Heart left ventricle (tissue), 16 donors: ENCODE measurements at regions not wholly inside any gene's neighbourhood (a gene's known extent, or its start where the extent isn't known, plus 50 kb on each side); places are given as distances from the start of the nearest gene placed in this dataset.

ENCODE experiments used
- ATAC-seq, 4 donors: fragments of 200-7000 bp; cut with Tn5 transposase; one replicate each; pipeline ENCODE4 v1.9.1; 2020 to 2022; ENCODE audit warnings: moderate library complexity in 4 of 4, mild to moderate bottlenecking in 3 of 4, moderate number of reproducible peaks in 1 of 4
- DNase-seq, 5 donors: peaks; one replicate each; pipeline ENCODE4 v3.0.0-alpha.2; 2020
- H3K27ac ChIP-seq, 12 donors: fragments of 200-600 bp; sonication (generic) in 4 of 12; one replicate each; pipeline versions ENCODE4 v1.5.0 to v1.8.0; 2016 to 2022; ENCODE audit warnings: mild to moderate bottlenecking in 2 of 12
- H3K27me3 ChIP-seq, 9 donors: fragments of 200-600 bp; sonication (generic) in 2 of 9; one replicate each; pipeline versions ENCODE4 v1.5.1 to v1.8.0; 2016 to 2022; ENCODE audit warnings: mild to moderate bottlenecking in 3 of 9
- H3K36me3 ChIP-seq, 9 donors: fragments of 200-600 bp; sonication (generic) in 2 of 9; one replicate each; pipeline versions ENCODE4 v1.5.0 to v1.8.0; 2018 to 2022; ENCODE audit warnings: mild to moderate bottlenecking in 2 of 9
- H3K4me1 ChIP-seq, 12 donors: fragments of 200-600 bp; sonication (generic) in 4 of 12; one replicate each; pipeline versions ENCODE4 v1.5.0 to v1.8.0; 2016 to 2022; ENCODE audit warnings: mild to moderate bottlenecking in 3 of 12
- H3K4me3 ChIP-seq, 12 donors: fragments of 200-600 bp; sonication (generic) in 4 of 12; one replicate each; pipeline versions ENCODE4 v1.5.0 to v1.8.0; 2017 to 2022; ENCODE audit warnings: mild to moderate bottlenecking in 9 of 12, moderate library complexity in 4 of 12
- H3K9me3 ChIP-seq, 12 donors: fragments of 200-600 bp; sonication (generic) in 4 of 12; one replicate each; pipeline versions ENCODE4 v1.5.0 to v1.8.0; 2016 to 2022; ENCODE audit warnings: mild to moderate bottlenecking in 1 of 12
- POLR2A ChIP-seq, 2 donors: fragments of 450-650 bp; IDR thresholded peaks; one replicate each; pipeline ENCODE4 v1.6.1; 2017; ENCODE audit warnings: antibody characterized with exemption in 2 of 2, mild to moderate bottlenecking in 2 of 2, moderate library complexity in 2 of 2
- WGBS, 4 donors: extraction: QIAGEN DNeasy Blood & Tissue Kit in 2 of 4; methylation state at CpG; one replicate each; pipeline versions ENCODE4 v1.1.5 to v1.1.7; 2013 to 2018; 5-methylcytosine and 5-hydroxymethylcytosine counted together
- intact Hi-C, 10 donors: fragments of 100-400 bp; cut with DNase I; formaldehyde crosslinking; loops; one replicate each; pipeline versions ENCODE4 v1.11.1 to v1.14.2; 2022
- TF ChIP-seq, protein P1 (sequence below), 12 donors: fragments of 200-600 bp; sonication (generic) in 4 of 12; IDR thresholded peaks; one replicate each; pipeline versions ENCODE4 v1.5.0 to v1.8.0; 2018 to 2022; ENCODE audit warnings: antibody characterized with exemption in 12 of 12, mild to moderate bottlenecking in 5 of 12
- donor health status: ischemic (EF 13 %, LVEDD 7.1; RV severe dilation, severe dysfunction).
- donor health status: healthy with polysubstance abuse.
- donor health status: DM: no; HTN: yes; CAD: no.
- donor health status: DM: no; HTN: no; CAD: no.
- donor health status: ischemic (EF 25% LVEDD 6.9; RV normal size, moderate dysfunction).
- donor health status: ischemic (EF 25% LVEDD 5.7; RV mildly dilated, moderate dysfunction).
- donor health status: healthy.
- donor health status: DM: yes; HTN: yes; CAD: no.
- donor health status: ischemic (EF 35%, LVEDD 5.7; RV mildly dilated, moderate dysfunction).
- donor health status: nonischemic (EF 11% LVEDD 7.7; RV severe dilation, severe dysfunction).
- donor health status: DM: yes; HTN: yes; CAD: no.
- donor health status: PGD.
- donor health status: ischemic (EF 29% LVEDD 5.4; RV normal size, mild dysfunction).
- donor health status: nonischemic (EF 23%, LVEDD 6.1; RV moderate dilation, normal function).

DNA sequence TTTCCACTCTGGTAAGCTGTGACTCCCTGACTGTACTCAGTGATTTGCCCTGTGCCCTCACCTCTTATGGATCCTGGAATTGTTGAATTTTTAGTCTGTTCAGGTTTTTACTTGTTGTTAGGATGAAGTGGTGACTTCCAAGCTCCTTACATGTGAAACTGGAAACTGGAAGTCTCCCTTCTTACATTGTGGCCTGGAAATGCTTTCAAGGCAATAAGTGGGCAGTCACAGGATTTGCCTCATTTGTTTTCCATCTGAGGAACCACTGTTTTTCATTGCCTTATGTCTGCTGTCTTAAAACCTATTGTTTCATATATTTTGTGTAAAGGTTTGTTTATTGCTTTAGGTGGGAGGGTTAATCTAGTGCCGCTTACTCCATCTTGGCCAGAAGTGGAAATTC is 155.8 kb downstream of the CYB561 start:
- Histone ChIP-seq H3K36me3 (peaks cover 0 to 10% (median 0%) of the 10 kb centered on the region in 9 donors), H3K27ac (no peak overlapping the region), H3K4me1 (peaks cover 0 to 17% (median 0%) of the 10 kb centered on the region in 12 donors), H3K4me3 (no peak overlapping the region), H3K27me3 (no peaks in the 10 kb centered on the region), H3K9me3 (peaks cover 0 to 21% (median 17%) of the 10 kb centered on the region in 12 donors)
- TF ChIP-seq POLR2A (IDR thresholded peaks at IDR 0.05): no peak
- TF ChIP-seq, protein P1, sequence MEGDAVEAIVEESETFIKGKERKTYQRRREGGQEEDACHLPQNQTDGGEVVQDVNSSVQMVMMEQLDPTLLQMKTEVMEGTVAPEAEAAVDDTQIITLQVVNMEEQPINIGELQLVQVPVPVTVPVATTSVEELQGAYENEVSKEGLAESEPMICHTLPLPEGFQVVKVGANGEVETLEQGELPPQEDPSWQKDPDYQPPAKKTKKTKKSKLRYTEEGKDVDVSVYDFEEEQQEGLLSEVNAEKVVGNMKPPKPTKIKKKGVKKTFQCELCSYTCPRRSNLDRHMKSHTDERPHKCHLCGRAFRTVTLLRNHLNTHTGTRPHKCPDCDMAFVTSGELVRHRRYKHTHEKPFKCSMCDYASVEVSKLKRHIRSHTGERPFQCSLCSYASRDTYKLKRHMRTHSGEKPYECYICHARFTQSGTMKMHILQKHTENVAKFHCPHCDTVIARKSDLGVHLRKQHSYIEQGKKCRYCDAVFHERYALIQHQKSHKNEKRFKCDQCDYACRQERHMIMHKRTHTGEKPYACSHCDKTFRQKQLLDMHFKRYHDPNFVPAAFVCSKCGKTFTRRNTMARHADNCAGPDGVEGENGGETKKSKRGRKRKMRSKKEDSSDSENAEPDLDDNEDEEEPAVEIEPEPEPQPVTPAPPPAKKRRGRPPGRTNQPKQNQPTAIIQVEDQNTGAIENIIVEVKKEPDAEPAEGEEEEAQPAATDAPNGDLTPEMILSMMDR (IDR thresholded peaks at IDR 0.05): no peak
- intact Hi-C loops: no loop called here
- WGBS, 4 donors: 98 to 100% (median 99%) methylated on average over 1 of the region's 1 CpG
- no peak for DNase-seq
- ATAC-seq: no peak

DNA sequence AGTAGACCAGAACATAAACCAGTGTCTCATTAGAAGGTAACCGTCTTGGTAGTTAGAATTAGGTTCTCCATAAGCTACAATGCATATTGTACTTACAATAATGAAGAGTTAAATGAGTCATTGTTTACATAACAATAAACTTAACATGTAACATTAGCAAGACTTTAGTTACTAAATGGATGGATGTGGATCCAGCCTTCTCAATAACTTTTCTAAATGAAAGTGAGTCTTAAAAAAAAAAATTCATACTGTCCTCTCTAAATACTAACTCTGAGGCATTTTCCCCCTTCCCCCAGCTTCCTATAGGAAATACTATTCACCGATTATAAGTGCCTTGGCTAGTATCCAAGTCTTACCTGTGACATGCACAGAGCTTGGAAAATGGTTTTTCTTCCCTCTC is 155.3 kb downstream of the CYB561 start:
- Histone ChIP-seq H3K27ac (no peak overlapping the region), H3K4me1 (peaks cover 0 to 17% (median 0%) of the 10 kb centered on the region in 12 donors), H3K4me3 (no peak overlapping the region), H3K9me3 (peaks cover 0 to 20% (median 14%) of the 10 kb centered on the region in 12 donors), H3K27me3 (no peaks in the 10 kb centered on the region), H3K36me3 (peaks cover 0 to 8% (median 0%) of the 10 kb centered on the region in 9 donors)
- 63 to 72% (median 70%) methylated on average over 2 of the region's 2 CpGs for WGBS, 4 donors
- no peak for ATAC-seq
- no peak for DNase-seq
- TF ChIP-seq POLR2A (IDR thresholded peaks at IDR 0.05): no peak
- TF ChIP-seq, protein P1 (IDR thresholded peaks at IDR 0.05): no peak
- intact Hi-C loops: no loop called here

DNA sequence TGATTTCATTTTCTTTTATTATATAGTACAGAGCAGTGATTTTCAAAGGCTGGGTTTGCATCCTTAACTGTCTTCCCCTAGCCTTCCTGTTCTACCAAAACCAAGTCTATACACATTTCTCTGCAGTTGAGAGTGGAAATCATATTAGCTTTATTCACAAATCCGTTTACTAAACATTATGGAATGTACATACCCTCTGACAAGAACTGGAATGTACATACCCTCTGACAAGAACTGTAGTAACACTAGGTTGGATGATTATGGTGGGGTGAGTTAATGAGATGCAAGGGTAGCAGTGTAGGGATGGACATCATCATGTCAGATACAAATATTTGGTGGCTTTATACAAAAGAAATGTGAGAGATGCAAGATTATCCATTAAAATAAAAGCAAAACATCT is 154.8 kb downstream of the CYB561 start:
- DNase-seq: no peak
- WGBS, 4 donors: 77 to 92% (median 88%) methylated on average over 1 of the region's 1 CpG
- H3K4me1 ChIP-seq: peaks cover 0 to 17% (median 0%) of the 10 kb centered on the region in 12 donors

GRCh38 chr17:63292421-63292820 is 153.7 kb downstream of the CYB561 start:
- intact Hi-C loops: no loop called here
- ATAC-seq (no peak), DNase-seq (no peak)
- Histone ChIP-seq H3K27ac (no peak overlapping the region), H3K4me3 (no peak overlapping the region), H3K9me3 (peaks cover 0 to 19% (median 11%) of the 10 kb centered on the region in 12 donors), H3K36me3 (peaks cover 0 to 7% (median 0%) of the 10 kb centered on the region in 9 donors), H3K27me3 (no peaks in the 10 kb centered on the region), H3K4me1 (peaks cover 0 to 17% (median 0%) of the 10 kb centered on the region in 12 donors)
- TF ChIP-seq POLR2A (IDR thresholded peaks at IDR 0.05): no peak
- TF ChIP-seq, protein P1 (IDR thresholded peaks at IDR 0.05): no peak

More for the DNA sequence above, 154.8 kb downstream of the CYB561 start:
- intact Hi-C loops: no loop called here
- TF ChIP-seq, protein P1 (IDR thresholded peaks at IDR 0.05): no peak
- no peak for TF ChIP-seq POLR2A (IDR thresholded peaks at IDR 0.05)
- Histone ChIP-seq H3K27ac (no peak overlapping the region), H3K36me3 (peaks cover 0 to 8% (median 0%) of the 10 kb centered on the region in 9 donors), H3K4me3 (no peak overlapping the region), H3K27me3 (no peaks in the 10 kb centered on the region), H3K9me3 (peaks cover 0 to 20% (median 11%) of the 10 kb centered on the region in 12 donors)
- no peak for ATAC-seq
